ENCODE measurements at regions not wholly inside any gene's neighbourhood (a gene's known extent, or its start where the extent isn't known, plus 50 kb on each side); places are given as distances from the start of the nearest gene placed in this dataset.
A peak's percentile ranks its signal among the peaks of the same experiment; 100 is the strongest.

- no peak for DNase-seq (ENCODE audit: low spot score)
Measured at GRCh38 chr10:10903620-10904019, 114.1 kb upstream of the CELF2 start.

- DNase-seq (ENCODE audit: low spot score): no peak
Measured at GRCh38 chr10:10910634-10911033, 107.0 kb upstream of the CELF2 start.

GRCh38 chr10:10911035-10911434, 106.6 kb upstream of the CELF2 start:
- DNase-seq (ENCODE audit: low spot score): no peak

- peak; percentile 72 for DNase-seq (ENCODE audit: low spot score)
Measured at GRCh38 chr10:10911471-10911921, 106.2 kb upstream of the CELF2 start.

- DNase-seq (ENCODE audit: low spot score): peak; percentile 42
Measured at GRCh38 chr10:10914144-10914543, 103.5 kb upstream of the CELF2 start.

- DNase-seq (ENCODE audit: low spot score): no peak
Measured at GRCh38 chr10:10915215-10915614, 102.5 kb upstream of the CELF2 start.

- DNase-seq (ENCODE audit: low spot score): no peak
Measured at GRCh38 chr10:10917031-10917430, 100.6 kb upstream of the CELF2 start.

GRCh38 chr10:10919976-10920375, 97.7 kb upstream of the CELF2 start:
- DNase-seq (ENCODE audit: low spot score): no peak

- no peak for DNase-seq (ENCODE audit: low spot score)
Measured at GRCh38 chr10:10921826-10922461, 95.7 kb upstream of the CELF2 start.

- DNase-seq (ENCODE audit: low spot score): no peak
Measured at GRCh38 chr10:10923029-10923651, 94.5 kb upstream of the CELF2 start.

- DNase-seq (ENCODE audit: low spot score): no peak
Measured at GRCh38 chr10:10925667-10926066, 92.0 kb upstream of the CELF2 start.

- no peak for DNase-seq (ENCODE audit: low spot score)
Measured at GRCh38 chr10:10927608-10928007, 90.1 kb upstream of the CELF2 start.

- no peak for DNase-seq (ENCODE audit: low spot score)
Measured at GRCh38 chr10:10930979-10931743, 86.5 kb upstream of the CELF2 start.

GRCh38 chr10:10935032-10935431, 82.6 kb upstream of the CELF2 start:
- no peak for DNase-seq (ENCODE audit: low spot score)

- DNase-seq (ENCODE audit: low spot score): no peak
Measured at GRCh38 chr10:10938676-10939075, 79.0 kb upstream of the CELF2 start.

GRCh38 chr10:10941127-10941730, 76.4 kb upstream of the CELF2 start:
- DNase-seq (ENCODE audit: low spot score): no peak

- DNase-seq (ENCODE audit: low spot score): no peak
Measured at GRCh38 chr10:10942441-10942840, 75.2 kb upstream of the CELF2 start.

- no peak for DNase-seq (ENCODE audit: low spot score)
Measured at GRCh38 chr10:10946081-10946480, 71.6 kb upstream of the CELF2 start.

- DNase-seq (ENCODE audit: low spot score): no peak
Measured at GRCh38 chr10:10946801-10947200, 70.9 kb upstream of the CELF2 start.

- no peak for DNase-seq (ENCODE audit: low spot score)
Measured at GRCh38 chr10:10951675-10952074, 66.0 kb upstream of the CELF2 start.

GRCh38 chr10:10952800-10953199, 64.9 kb upstream of the CELF2 start:
- DNase-seq (ENCODE audit: low spot score): no peak

- no peak for DNase-seq (ENCODE audit: low spot score)
Measured at GRCh38 chr10:10956681-10957542, 60.8 kb upstream of the CELF2 start.
